NCI-H774 (cell line): ENCODE measurements at regions not wholly inside any gene's neighbourhood (a gene's known extent, or its start where the extent isn't known, plus 50 kb on each side); places are given as distances from the start of the nearest gene placed in this dataset.
"Not testable (repeated sequence)": the region's sequence is repeated elsewhere in the genome, so short reads cannot be mapped to it uniquely, and the experiment has no call there.

Source experiments
- DNase-seq: peaks from one replicate; lab custom pipeline; 2025; lab: John Stamatoyannopoulos, UW

GRCh38 chr5:34329201-34329600, 286.2 kb upstream of the C1QTNF3 start:
- DNase-seq: not testable (repeated sequence)

GRCh38 chr5:34329611-34330108, 286.6 kb upstream of the C1QTNF3 start:
- DNase-seq: not testable (repeated sequence)

- not testable (repeated sequence) for DNase-seq
These were observed 289.0 kb upstream of the C1QTNF3 start for GRCh38 chr5:34331928-34332454.

- not testable (repeated sequence) for DNase-seq
These were observed 296.5 kb upstream of the C1QTNF3 start for GRCh38 chr5:34339408-34340001.

- DNase-seq: not testable (repeated sequence)
These were observed 301.7 kb upstream of the RAI14 start for GRCh38 chr5:34354440-34354839.

GRCh38 chr5:34371417-34371816, 284.7 kb upstream of the RAI14 start:
- not testable (repeated sequence) for DNase-seq

- not testable (repeated sequence) for DNase-seq
These were observed 284.3 kb upstream of the RAI14 start for GRCh38 chr5:34371817-34372216.

- not testable (repeated sequence) for DNase-seq
These were observed 283.4 kb upstream of the RAI14 start for GRCh38 chr5:34372739-34373138.

GRCh38 chr5:34377651-34378050, 278.5 kb upstream of the RAI14 start:
- DNase-seq: not testable (repeated sequence)

GRCh38 chr5:34378498-34378897, 277.6 kb upstream of the RAI14 start:
- not testable (repeated sequence) for DNase-seq

- DNase-seq: not testable (repeated sequence)
These were observed 267.4 kb upstream of the RAI14 start for GRCh38 chr5:34388754-34389153.

GRCh38 chr5:34409373-34409772, 246.8 kb upstream of the RAI14 start:
- no peak for DNase-seq

GRCh38 chr5:34410411-34411139, 245.6 kb upstream of the RAI14 start:
- DNase-seq: no peak

- DNase-seq: no peak
These were observed 244.4 kb upstream of the RAI14 start for GRCh38 chr5:34411470-34412346.

- no peak for DNase-seq
These were observed 243.4 kb upstream of the RAI14 start for GRCh38 chr5:34412736-34413135.

GRCh38 chr5:34415559-34416198, 240.4 kb upstream of the RAI14 start:
- no peak for DNase-seq

- no peak for DNase-seq
These were observed 239.6 kb upstream of the RAI14 start for GRCh38 chr5:34416501-34417008.

- DNase-seq: not testable (repeated sequence)
These were observed 235.9 kb upstream of the RAI14 start for GRCh38 chr5:34420191-34420590.

- DNase-seq: no peak
These were observed 219.2 kb upstream of the RAI14 start for GRCh38 chr5:34436761-34437501.

GRCh38 chr5:34439601-34440000, 216.5 kb upstream of the RAI14 start:
- no peak for DNase-seq

GRCh38 chr5:34441767-34442166, 214.4 kb upstream of the RAI14 start:
- not testable (repeated sequence) for DNase-seq
